Hematopoietic multipotent progenitor cell treated with erythropoietin and hydrocortisone succinate and interleukin-3 and kit ligand, for 17 days (in vitro differentiated cells): ENCODE measurements at regions not wholly inside any gene's neighbourhood (a gene's known extent, or its start where the extent isn't known, plus 50 kb on each side); places are given as distances from the start of the nearest gene placed in this dataset.
"Not testable (repeated sequence)": the region's sequence is repeated elsewhere in the genome, so short reads cannot be mapped to it uniquely, and the experiment has no call there.

Source experiments
- DNase-seq: peaks from one replicate; pipeline ENCODE4 v3.0.0-alpha.2; 2015; ENCODE audit warnings: low spot score

- DNase-seq, result no peak
Observed at GRCh38 chr2:14424478-14425390, 207.8 kb upstream of the LRATD1 start.

- no peak for DNase-seq
Observed at GRCh38 chr2:14425869-14426268, 206.6 kb upstream of the LRATD1 start.

- no peak for DNase-seq
Observed at GRCh38 chr2:14428056-14428455, 204.5 kb upstream of the LRATD1 start.

GRCh38 chr2:14433946-14434495 lies 198.5 kb upstream of the LRATD1 start:
- no peak for DNase-seq

- DNase-seq, result no peak
Observed at GRCh38 chr2:14445670-14446069, 186.8 kb upstream of the LRATD1 start.

GRCh38 chr2:14448340-14448739 lies 184.2 kb upstream of the LRATD1 start:
- DNase-seq, result no peak

GRCh38 chr2:14451312-14451711 lies 181.2 kb upstream of the LRATD1 start:
- no peak for DNase-seq

GRCh38 chr2:14454202-14454601 lies 178.3 kb upstream of the LRATD1 start:
- no peak for DNase-seq

GRCh38 chr2:14459786-14460325 lies 172.7 kb upstream of the LRATD1 start:
- no peak for DNase-seq

- DNase-seq, result no peak
Observed at GRCh38 chr2:14475994-14476393, 156.5 kb upstream of the LRATD1 start.

- DNase-seq, result no peak
Observed at GRCh38 chr2:14479486-14479885, 153.0 kb upstream of the LRATD1 start.

GRCh38 chr2:14480120-14480519 lies 152.4 kb upstream of the LRATD1 start:
- no peak for DNase-seq

GRCh38 chr2:14480906-14481305 lies 151.6 kb upstream of the LRATD1 start:
- DNase-seq, result no peak

- DNase-seq, result no peak
Observed at GRCh38 chr2:14492920-14493503, 139.5 kb upstream of the LRATD1 start.

- no peak for DNase-seq
Observed at GRCh38 chr2:14494759-14495158, 137.8 kb upstream of the LRATD1 start.

GRCh38 chr2:14501061-14501460 lies 131.5 kb upstream of the LRATD1 start:
- no peak for DNase-seq

- not testable (repeated sequence) for DNase-seq
Observed at GRCh38 chr2:14506955-14507354, 125.6 kb upstream of the LRATD1 start.

GRCh38 chr2:14511541-14511940 lies 121.0 kb upstream of the LRATD1 start:
- no peak for DNase-seq

- no peak for DNase-seq
Observed at GRCh38 chr2:14513903-14514302, 118.6 kb upstream of the LRATD1 start.

GRCh38 chr2:14516844-14517243 lies 115.7 kb upstream of the LRATD1 start:
- no peak for DNase-seq

- DNase-seq, result no peak
Observed at GRCh38 chr2:14517731-14518130, 114.8 kb upstream of the LRATD1 start.

GRCh38 chr2:14520385-14520945 lies 112.1 kb upstream of the LRATD1 start:
- no peak for DNase-seq
